Adipose tissue (tissue), 3 donors: ENCODE measurements at regions not wholly inside any gene's neighbourhood (a gene's known extent, or its start where the extent isn't known, plus 50 kb on each side); places are given as distances from the start of the nearest gene placed in this dataset.
"Not testable (repeated sequence)": the region's sequence is repeated elsewhere in the genome, so short reads cannot be mapped to it uniquely, and the experiment has no call there.

Experiments used
- H3K27ac ChIP-seq: one replicate; pipeline ENCODE4 v1.5.1; 2013; ENCODE audit warnings: low read depth, low read length
- whole genome bisulfite sequencing, 3 donors: extraction: QIAGEN DNeasy Blood & Tissue Kit; methylation state at CpG; one replicate each; pipeline ENCODE4 v1.1.7; 2013; 5-methylcytosine and 5-hydroxymethylcytosine counted together
- donor health status: healthy with polysubstance abuse.
- donor health status: Bipolar disorder and iron deficiency.
- donor health status: healthy.

- H3K27ac ChIP-seq: no peak overlapping the region
- 78 to 82% (median 79%) methylated on average over 3 of the region's 3 CpGs for WGBS, 3 donors
Observed at GRCh38 chr2:13515254-13515653, 798.5 kb downstream of the TRIB2 start.

DNA sequence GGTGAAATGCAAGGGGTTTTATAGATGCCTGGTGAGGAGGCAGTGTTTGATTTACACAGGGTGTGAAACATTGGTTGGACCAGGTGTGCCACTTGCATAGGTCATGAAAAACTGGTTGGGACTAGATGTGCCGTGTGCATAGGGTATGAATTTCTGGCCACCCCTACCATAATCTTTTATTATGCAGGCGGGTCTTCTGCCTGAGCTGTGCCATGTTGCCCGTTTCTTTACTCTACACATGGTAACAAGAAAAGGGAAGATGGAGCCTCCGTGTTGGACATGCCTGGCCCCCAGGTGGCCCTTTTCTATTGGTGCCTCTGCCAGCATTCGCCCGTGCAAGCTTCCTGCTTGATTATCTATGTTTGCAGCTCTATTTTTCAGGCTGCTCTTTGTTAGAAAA is 805.4 kb downstream of the TRIB2 start:
- H3K27ac ChIP-seq: no peak overlapping the region
- 58 to 81% (median 80%) methylated on average over 6 of the region's 6 CpGs for WGBS, 3 donors

GRCh38 chr2:13522917-13523821 is 806.4 kb downstream of the TRIB2 start:
- no peak overlapping the region for H3K27ac ChIP-seq
- 29 to 43% (median 40%) methylated on average over 6 of the region's 6 CpGs for WGBS, 3 donors

DNA sequence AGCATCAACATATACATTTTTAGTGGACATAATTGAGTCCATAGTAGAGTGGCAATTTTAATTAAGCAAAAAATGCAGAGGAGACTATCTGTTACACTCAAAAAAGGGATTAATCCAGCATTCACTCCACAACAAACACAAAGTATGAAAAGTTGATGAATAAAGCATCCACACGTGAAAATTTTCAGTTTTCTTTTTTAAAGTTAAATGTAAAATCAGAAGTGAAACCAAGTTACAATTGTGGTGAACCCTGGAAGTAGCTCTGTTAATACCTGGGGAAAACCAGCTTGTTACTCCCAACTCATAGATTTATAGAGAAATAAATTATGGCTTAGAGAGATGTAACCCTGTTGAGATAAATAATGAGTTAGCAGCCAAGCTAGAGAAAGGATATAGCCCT is 807.8 kb downstream of the TRIB2 start:
- WGBS, 3 donors: 64 to 80% (median 77%) methylated on average over 1 of the region's 1 CpG
- H3K27ac ChIP-seq: no peak overlapping the region

DNA sequence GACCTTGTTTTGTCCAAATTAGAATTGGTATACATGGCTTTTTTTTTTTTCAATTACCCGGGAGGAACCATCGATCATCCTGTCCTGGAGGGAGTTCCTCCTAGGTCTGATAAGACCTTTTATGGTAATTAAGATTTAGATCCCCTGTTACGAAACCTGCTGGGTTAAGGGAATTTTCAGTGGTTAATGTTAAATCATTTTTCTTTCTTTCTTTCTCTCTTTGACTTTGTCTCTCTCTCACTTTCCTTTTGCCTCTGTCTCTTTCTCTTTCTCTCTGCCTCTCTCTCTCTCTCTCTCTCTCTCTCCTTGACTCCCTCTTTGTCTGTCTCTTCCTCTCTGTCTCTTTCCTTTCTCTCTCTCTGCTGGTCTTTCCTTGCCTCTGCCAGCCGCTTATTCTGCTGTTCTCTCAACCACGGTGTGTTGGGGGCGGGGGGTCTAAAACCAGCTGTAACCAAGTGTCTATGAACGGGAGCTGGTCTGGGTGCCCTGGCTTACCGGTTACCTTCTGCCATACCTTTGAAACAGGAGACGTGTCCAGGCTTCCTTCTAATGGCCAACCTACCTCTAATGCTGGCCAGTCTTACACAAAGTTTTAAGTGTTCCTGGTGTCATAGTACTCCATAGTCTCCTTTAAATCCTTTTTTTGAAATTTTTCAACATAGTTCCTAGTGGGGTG is 815.1 kb downstream of the TRIB2 start:
- WGBS, 3 donors: 69 to 79% (median 74%) methylated on average over 9 of the region's 9 CpGs
- H3K27ac ChIP-seq: not testable (repeated sequence)

DNA sequence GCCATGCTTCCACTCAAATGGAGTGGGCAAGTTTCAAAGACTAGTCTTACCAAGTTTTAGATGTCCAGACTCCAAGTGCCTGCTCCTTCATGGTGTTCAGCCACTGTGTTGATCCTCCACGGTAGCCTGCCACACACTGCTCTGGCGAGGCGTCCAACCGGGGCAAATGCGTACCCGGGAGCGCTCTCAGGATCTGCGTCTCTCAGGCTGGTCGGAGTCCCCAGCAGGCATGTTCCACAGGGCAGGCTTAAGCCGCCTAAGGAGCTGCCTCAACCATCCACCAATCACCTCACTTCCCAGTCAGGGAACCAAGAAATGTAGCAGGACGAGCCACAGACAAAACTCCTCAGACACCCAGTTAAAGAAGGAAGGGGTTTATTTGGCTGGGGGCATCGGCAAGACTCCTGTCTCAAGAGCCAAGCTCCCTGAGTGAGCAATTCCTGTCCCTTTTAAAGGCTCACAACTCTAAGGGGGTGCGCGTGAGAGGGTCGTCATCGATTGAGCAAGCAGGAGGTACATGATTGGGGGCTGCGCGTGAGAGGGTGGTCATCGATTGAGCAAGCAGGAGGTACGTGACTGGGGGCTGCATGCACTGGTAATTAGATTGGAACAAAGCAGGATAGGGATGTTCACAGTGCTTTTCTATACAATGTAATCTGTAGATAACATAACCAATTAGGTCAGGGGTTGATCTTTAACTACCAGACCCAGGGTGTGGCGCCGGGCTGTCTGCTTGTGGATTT is 816.2 kb downstream of the TRIB2 start:
- 77 to 82% (median 81%) methylated on average over 22 of the region's 22 CpGs for WGBS, 3 donors
- not testable (repeated sequence) for H3K27ac ChIP-seq

- no peak overlapping the region for H3K27ac ChIP-seq
- 80 to 88% (median 83%) methylated on average over 2 of the region's 2 CpGs for WGBS, 3 donors
Observed at GRCh38 chr2:13533524-13533922, 816.8 kb downstream of the TRIB2 start.

- H3K27ac ChIP-seq: no peak overlapping the region
- WGBS, 3 donors: 48 to 70% (median 57%) methylated on average over 6 of the region's 6 CpGs
Observed at GRCh38 chr2:13536941-13537340, 820.2 kb downstream of the TRIB2 start.

- WGBS, 3 donors: 46 to 75% (median 60%) methylated on average over 9 of the region's 9 CpGs
- no peak overlapping the region for H3K27ac ChIP-seq
Observed at GRCh38 chr2:13537771-13538349, 821.1 kb downstream of the TRIB2 start.

GRCh38 chr2:13539296-13539695 is 822.6 kb downstream of the TRIB2 start:
- H3K27ac ChIP-seq: no peak overlapping the region
- WGBS, 3 donors: 63 to 87% (median 65%) methylated on average over 2 of the region's 2 CpGs

DNA sequence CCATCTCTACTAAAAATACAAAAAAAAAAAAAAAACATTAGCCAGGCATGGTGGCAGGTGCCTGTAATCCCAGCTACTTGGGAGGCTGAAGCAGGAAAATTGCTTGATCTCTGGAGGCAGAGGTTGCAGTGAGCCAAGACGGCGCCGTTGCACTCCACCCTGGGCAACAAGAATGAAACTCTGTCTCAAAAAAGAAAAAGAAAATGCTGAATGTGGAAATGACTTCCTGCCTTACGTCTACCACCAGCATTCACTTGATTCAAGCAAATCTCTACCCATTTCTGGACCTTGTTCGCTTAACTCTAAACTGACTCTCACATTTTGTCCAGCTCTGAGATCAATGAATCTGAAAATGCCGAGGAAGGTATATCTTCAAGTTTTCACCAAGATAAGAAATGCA is 825.3 kb downstream of the TRIB2 start:
- 76 to 85% (median 78%) methylated on average over 6 of the region's 6 CpGs for WGBS, 3 donors

GRCh38 chr2:13542642-13543041 is 825.9 kb downstream of the TRIB2 start:
- no peak overlapping the region for H3K27ac ChIP-seq
- WGBS, 3 donors: 70 to 84% (median 84%) methylated on average over 5 of the region's 5 CpGs

More for the DNA sequence above, 825.3 kb downstream of the TRIB2 start:
- H3K27ac ChIP-seq: no peak overlapping the region

DNA sequence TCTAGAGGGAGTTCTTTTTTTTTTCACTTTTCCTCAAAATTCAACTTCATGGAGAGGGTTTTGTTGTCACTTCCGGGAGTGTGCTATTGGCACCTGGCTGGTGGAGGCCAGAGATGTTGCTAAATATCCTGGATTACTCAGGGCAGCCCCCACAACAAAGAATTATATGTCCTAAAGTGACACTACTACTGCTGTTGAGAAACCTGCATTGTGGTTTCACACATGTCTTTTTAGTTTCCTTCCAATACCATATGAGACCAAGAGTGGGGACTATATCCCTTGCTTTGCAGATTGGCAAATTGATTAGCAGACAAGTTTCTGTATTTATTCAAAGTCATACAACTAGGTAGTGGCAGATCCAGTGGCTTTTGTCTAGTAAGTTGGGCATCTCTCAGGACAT is 826.8 kb downstream of the TRIB2 start:
- H3K27ac ChIP-seq: no peak overlapping the region
- 74 to 84% (median 80%) methylated on average over 1 of the region's 1 CpG for WGBS, 3 donors

DNA sequence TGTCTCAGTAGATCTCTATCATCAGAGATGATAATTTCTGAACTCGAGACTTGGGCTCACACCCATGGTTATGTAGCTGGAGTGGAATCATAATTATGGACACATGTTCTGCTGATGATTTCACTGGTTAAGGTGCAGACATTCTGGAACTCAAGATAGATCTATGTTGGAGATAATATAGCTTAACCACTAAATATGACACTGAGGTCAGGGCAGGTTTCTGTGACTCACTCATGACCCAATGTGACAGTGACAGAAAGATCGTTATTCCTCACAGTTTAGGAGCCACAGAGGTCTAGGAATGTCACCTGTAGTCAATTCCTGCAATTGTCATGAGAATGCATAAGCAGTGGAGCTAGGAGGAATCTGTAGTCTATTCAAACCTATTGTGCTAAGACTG is 828.6 kb downstream of the TRIB2 start:
- WGBS, 3 donors: 34 to 53% (median 42%) methylated on average over 2 of the region's 2 CpGs
- no peak overlapping the region for H3K27ac ChIP-seq

DNA sequence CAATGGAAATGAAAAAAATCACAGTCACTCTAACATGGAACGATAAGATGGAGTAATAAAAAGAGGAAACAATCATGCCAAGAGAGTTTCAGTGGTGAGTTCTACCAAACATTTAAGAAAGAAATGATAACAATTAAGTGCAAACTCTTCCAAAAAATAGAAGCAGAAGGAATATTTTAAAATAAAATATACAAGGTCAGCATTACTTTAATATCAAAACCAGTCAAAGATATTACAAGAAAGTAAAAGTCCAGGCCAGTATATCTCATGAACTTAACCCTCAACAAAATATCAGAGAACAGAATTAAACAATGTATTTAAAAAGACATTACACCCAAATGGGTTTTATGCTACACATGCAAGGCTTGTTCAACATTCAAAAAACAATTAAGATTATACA is 829.4 kb downstream of the TRIB2 start:
- 74 to 87% (median 81%) methylated on average over 1 of the region's 1 CpG for WGBS, 3 donors

GRCh38 chr2:13550285-13551231 is 833.8 kb downstream of the TRIB2 start:
- no peak overlapping the region for H3K27ac ChIP-seq
- WGBS, 3 donors: 73 to 83% (median 81%) methylated on average over 6 of the region's 6 CpGs

More for the DNA sequence above, 829.4 kb downstream of the TRIB2 start:
- H3K27ac ChIP-seq: no peak overlapping the region

DNA sequence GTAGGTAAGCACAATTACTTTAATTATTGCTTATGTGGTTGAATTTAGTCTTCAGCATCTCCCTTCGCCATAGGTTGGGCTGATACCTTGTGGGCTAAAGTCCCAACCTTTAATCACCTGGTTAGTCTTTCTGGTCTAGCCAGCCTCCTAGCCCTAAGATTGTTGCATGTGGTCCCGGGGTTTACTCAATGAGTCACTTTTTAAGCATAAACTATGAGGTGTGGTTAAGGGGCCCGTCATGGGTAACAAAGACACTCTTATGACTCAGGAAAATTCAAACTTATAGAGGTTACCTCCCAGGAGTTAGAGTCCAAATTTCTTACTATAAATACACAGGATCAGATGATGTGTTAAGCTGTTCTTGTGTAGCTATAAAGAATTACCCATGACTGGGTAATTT is 841.6 kb downstream of the TRIB2 start:
- WGBS, 3 donors: 74 to 84% (median 75%) methylated on average over 3 of the region's 3 CpGs
- no peak overlapping the region for H3K27ac ChIP-seq

DNA sequence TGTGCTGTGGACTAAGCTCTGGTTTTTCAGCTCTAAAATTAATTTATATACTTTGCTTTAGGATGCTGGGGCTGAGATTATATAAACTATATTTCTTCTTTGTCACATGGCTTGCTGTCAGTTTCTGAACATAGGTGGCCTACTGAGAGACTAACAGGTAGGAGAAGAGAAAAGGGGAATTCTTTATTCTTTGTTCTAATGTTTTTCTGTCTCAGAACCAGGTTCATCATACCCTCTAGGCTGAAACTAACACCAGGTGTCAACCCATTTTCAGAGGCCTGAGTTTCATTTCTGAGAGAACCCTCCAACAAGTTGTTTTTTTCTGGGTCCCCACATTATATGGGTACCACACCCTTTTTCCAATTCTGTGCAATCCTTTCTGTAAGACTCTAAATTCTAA is 843.6 kb downstream of the TRIB2 start:
- no peak overlapping the region for H3K27ac ChIP-seq
